ENCODE measurements at regions not wholly inside any gene's neighbourhood (a gene's known extent, or its start where the extent isn't known, plus 50 kb on each side); places are given as distances from the start of the nearest gene placed in this dataset.

DNA sequence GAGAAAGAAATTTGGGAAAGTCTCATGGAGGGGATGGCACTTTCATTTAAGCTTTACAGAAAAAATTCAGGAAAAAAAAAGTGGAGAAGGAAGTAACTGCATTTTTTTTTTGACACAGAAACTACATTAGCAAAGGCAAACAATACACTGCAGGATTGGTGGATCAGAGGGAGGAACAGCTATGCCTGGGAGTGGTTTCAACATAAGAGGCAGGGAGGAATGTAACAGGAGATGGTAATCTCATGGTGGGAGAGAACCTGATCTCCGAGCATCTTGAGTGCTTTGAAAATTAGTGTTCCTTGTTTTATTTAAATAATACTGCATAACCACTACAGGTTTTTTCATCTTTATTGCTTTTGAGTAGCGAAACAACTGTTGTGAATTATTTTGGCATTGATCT, 249.4 kb downstream of the FAM170A start:
- Histone ChIP-seq H3K4me1 (ENCODE audit: control insufficient read depth in 1 of 2, low read depth in 2 of 2) (no peaks in the 10 kb centered on the region), H3K27ac (no peak overlapping the region), H3K36me3 (no peaks in the 10 kb centered on the region), H3K4me3 (no peak overlapping the region), H3K27me3 (replicated peaks; ENCODE audit: insufficient read depth) (no peaks in the 10 kb centered on the region), H3K9me3 (no peaks in the 10 kb centered on the region)
- ATAC-seq (ENCODE audit: insufficient number of reproducible peaks, low FRiP score, low read depth) (no peak), DNase-seq (ENCODE audit: low spot score) (no peak)
- TF ChIP-seq CTCF (IDR thresholded peaks at IDR 0.05): no peak

DNA sequence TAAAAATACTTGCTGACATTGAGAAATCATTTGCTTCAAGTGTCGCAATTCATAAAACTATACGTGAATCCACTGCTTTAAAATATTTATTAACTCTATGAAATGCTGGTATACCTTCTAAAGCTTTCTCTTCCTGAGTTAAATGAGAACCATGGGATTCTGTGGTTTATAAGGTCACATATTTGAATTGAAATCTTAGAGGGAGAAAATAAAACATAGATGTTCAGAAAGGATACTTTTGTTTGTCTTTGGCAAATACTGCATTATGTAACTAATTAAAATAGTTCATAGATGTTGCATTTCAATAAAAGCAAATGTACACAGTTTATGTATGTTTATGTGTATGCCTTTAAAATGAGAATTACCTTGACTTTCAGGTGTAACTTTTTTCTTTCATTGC, 250.1 kb downstream of the FAM170A start:
- no peak overlapping the region for H3K4me3 ChIP-seq
- H3K36me3 ChIP-seq: no peaks in the 10 kb centered on the region
- no peaks in the 10 kb centered on the region for H3K27me3 ChIP-seq (replicated peaks; ENCODE audit: insufficient read depth)
- H3K9me3 ChIP-seq: no peaks in the 10 kb centered on the region
- H3K4me1 ChIP-seq (ENCODE audit: control insufficient read depth in 1 of 2, low read depth in 2 of 2): no peaks in the 10 kb centered on the region
- TF ChIP-seq CTCF (IDR thresholded peaks at IDR 0.05): no peak
- H3K27ac ChIP-seq: no peak overlapping the region
- ATAC-seq (ENCODE audit: insufficient number of reproducible peaks, low FRiP score, low read depth) (no peak), DNase-seq (ENCODE audit: low spot score) (no peak)

GRCh38 chr5:119895066-119895465, 265.7 kb downstream of the FAM170A start:
- no peak for DNase-seq (ENCODE audit: low spot score)
- Histone ChIP-seq H3K4me1 (ENCODE audit: control insufficient read depth in 1 of 2, low read depth in 2 of 2) (no peaks in the 10 kb centered on the region), H3K27me3 (replicated peaks; ENCODE audit: insufficient read depth) (no peaks in the 10 kb centered on the region), H3K9me3 (no peaks in the 10 kb centered on the region), H3K4me3 (no peak overlapping the region), H3K36me3 (no peaks in the 10 kb centered on the region), H3K27ac (no peak overlapping the region)
- no peak for ATAC-seq (ENCODE audit: insufficient number of reproducible peaks, low FRiP score, low read depth)
- no peak for TF ChIP-seq CTCF (IDR thresholded peaks at IDR 0.05)

DNA sequence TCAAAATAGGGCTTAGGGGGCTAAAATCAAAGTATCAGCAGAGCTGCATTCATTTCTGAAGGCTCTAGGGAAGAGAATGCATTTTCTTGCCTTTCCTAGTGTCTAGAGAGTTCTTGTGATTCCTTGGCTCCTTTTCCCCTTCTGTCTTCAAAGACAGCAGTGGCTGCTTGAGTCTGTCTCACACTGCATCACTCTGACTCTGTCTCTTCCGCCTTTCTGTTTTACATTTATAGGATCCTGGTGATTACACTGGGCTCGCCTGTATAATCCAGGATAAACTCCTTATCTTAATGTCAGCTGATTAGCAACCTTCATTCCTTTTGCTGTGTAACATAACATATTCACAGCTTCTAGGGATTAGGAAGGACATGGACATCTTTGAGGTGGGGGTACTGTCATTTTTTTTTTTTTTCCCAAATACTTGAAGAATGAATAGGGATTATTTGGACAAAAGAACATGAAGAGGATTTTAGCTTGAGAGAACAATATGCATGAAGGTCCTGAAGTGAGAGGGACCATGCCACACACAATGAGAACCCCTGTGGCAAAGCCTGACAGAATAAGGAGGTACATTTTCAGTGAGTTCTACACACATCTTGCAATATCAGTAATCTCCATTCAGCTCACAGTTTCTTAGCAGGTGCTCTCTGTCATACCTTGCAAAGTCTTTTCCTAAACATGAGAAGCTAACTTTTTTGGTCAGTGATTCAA, 267.6 kb downstream of the FAM170A start:
- H3K36me3 ChIP-seq: no peaks in the 10 kb centered on the region
- DNase-seq (ENCODE audit: low spot score) (no peak), ATAC-seq (ENCODE audit: insufficient number of reproducible peaks, low FRiP score, low read depth) (no peak)
- no peak overlapping the region for H3K4me3 ChIP-seq
- no peaks in the 10 kb centered on the region for H3K27me3 ChIP-seq (replicated peaks; ENCODE audit: insufficient read depth)
- H3K9me3 ChIP-seq: no peaks in the 10 kb centered on the region
- no peaks in the 10 kb centered on the region for H3K4me1 ChIP-seq (ENCODE audit: control insufficient read depth in 1 of 2, low read depth in 2 of 2)
- no peak overlapping the region for H3K27ac ChIP-seq
- TF ChIP-seq CTCF (IDR thresholded peaks at IDR 0.05): no peak

DNA sequence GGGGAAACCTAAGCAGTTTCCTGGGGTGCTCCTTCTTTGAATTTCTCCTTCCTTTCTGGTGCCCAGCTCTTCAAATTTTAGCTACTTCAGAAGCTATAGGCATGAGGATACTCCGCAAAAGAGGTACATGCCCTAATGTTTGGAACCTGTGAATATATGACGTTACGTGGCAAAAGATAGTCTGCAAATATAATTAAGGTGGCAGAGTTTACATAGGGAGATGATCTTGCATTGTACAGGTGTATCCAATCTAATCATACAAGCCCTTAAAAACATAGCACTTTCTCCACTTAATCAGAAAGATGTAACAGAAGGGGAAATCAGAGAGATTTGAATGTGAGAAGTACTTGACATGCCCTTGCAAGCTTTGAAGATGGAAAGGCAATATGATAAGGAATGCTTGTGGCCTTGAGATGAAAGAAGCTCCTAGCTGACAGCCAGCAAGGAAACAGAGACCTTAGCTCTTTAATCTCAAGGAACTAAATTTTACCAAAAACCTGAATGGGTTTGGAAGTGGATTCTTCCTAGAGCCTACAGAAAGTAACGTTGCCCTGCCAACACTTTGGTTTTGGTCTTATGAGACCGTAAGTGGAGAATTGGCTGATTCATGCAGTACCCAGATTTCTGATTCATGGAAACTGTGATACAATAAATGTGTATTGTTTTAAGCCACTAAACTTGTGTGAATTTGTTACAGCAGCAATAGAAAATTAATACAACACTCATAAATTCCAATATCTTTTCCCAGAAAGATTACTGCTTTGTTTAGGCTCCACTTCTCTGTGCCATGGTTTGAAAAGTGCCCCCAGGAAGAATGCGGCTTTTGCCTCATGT, 268.4 kb downstream of the FAM170A start:
- no peak for TF ChIP-seq CTCF (IDR thresholded peaks at IDR 0.05)
- no peaks in the 10 kb centered on the region for H3K36me3 ChIP-seq
- H3K9me3 ChIP-seq: no peaks in the 10 kb centered on the region
- H3K4me3 ChIP-seq: no peak overlapping the region
- no peaks in the 10 kb centered on the region for H3K4me1 ChIP-seq (ENCODE audit: control insufficient read depth in 1 of 2, low read depth in 2 of 2)
- H3K27ac ChIP-seq: no peak overlapping the region
- no peak for ATAC-seq (ENCODE audit: insufficient number of reproducible peaks, low FRiP score, low read depth)
- no peaks in the 10 kb centered on the region for H3K27me3 ChIP-seq (replicated peaks; ENCODE audit: insufficient read depth)
- no peak for DNase-seq (ENCODE audit: low spot score)
